ENCODE measurements at regions not wholly inside any gene's neighbourhood (a gene's known extent, or its start where the extent isn't known, plus 50 kb on each side); places are given as distances from the start of the nearest gene placed in this dataset.
"Not testable (repeated sequence)": the region's sequence is repeated elsewhere in the genome, so short reads cannot be mapped to it uniquely, and the experiment has no call there.

- no peak for DNase-seq
These were observed 827.5 kb downstream of the ADCYAP1 start for GRCh38 chr18:1732143-1732542.

- no peak for DNase-seq
These were observed 825.2 kb downstream of the METTL4 start for GRCh38 chr18:1746131-1746530.

DNA sequence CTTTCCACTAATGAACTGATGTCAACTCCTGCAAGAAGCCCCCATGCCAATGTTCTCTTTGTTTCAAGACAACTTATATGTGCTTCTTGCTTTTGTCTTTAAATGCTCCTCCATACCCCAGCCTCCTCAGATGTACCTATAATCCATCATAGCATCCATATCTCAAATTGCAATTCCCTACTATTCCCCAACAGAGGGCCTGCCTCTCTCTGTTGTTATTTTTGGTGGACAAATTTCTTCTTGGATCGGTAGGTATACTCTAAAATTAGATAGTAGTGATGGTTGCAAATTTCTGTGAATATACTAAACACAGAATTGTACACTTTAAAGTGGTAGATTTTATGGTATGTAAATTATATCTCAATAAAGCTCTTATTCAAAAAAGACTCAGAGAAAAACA is 820.1 kb downstream of the METTL4 start:
- DNase-seq: no peak

DNA sequence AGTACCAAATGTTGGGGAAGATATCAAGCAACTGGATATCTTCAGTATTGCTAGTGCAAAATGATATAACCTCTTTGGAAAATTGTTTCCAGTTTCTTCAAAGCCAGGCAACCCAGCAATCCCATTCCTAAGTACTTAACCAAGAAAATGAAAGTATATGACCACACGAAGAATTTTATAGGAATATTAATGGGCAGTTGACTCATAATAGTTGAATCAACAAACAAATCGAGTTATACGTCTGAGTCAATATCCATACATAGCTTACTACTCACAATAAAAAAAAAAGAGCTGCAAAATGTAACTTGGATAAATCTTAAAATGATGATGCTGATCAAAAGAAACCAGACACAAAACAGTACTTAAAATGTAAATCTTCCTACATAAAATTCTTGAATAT is 810.4 kb downstream of the METTL4 start:
- DNase-seq: no peak

- no peak for DNase-seq
These were observed 797.0 kb downstream of the METTL4 start for GRCh38 chr18:1774261-1774660.

DNA sequence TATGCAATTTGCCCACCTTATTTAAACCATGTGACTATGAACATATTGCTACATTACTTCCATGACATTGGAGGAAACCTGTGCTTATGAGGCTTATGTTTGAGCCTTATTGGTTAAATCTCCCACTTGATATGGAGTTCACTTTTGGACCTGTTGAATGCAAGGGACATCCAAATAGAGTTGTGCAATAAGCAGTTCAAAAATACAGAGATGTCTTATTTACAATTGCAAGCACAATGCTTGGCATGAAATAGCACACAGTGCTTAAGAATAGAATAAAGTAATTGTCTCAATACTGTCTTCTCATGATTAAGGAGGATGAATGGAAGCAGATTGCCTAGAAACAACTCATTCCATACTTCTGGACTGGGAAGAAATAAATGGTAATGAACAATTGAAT is 793.5 kb downstream of the METTL4 start:
- no peak for DNase-seq

GRCh38 chr18:1778496-1779178 is 792.7 kb downstream of the METTL4 start:
- DNase-seq: no peak

- no peak for DNase-seq
These were observed 791.7 kb downstream of the METTL4 start for GRCh38 chr18:1779587-1779986.

- DNase-seq: no peak
These were observed 787.2 kb downstream of the METTL4 start for GRCh38 chr18:1784113-1784512.

- DNase-seq: not testable (repeated sequence)
These were observed 785.3 kb downstream of the METTL4 start for GRCh38 chr18:1785980-1786379.

DNA sequence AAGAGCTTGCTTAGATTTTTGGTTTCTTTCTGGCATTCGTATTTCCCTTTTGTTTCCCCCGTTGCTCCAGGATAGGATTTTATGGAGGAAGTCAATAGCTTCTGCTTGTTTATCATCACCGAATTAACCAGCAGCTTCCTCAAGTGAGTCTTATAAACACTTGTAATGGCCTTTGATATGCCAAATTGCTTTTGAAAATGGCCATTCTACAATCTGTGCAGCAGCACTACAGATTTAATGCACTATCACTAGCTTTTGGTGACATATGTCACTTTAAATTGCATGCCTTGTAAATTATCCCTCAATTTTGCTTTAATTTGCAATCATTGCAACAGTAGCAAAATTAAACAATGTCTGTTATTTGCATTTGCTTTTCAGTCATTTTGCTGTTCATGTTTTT is 774.7 kb downstream of the METTL4 start:
- DNase-seq: no peak

DNA sequence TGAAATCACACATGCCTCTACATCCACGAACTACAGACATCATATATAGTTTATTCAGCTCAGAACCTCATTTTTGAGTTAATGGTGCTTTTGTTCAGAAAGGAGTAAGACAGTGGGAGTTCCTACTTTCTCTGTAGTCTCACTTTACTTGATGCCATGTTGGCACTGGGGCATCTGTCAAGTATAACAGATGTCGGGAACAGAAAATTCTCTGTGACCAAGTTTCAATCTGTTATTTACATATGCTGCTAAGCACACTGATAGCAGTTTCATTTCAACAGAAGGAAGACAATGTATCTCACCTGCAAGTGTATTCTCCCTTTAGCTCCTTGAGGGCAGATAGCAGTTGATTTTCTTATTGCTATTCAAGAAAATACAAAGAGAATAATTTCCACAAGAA is 774.1 kb downstream of the METTL4 start:
- DNase-seq: no peak

DNA sequence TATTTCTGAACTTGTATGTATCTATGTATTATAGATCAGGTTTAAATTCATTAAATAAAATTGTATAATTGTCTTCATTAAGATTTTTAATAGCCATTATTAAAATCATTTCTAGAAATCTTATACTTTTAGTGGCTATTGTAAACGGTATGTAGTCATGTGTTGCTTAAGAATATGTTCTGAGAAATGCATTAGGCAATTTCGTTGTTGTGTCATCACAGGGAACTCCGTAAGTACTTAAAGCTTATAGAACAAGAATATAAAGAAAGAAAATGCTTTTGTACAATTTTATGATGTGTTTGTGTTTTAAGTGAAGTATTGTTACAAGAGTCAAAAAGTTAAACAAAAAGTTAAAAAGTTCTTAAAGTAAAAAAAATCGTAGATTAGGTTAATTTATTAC is 765.8 kb downstream of the METTL4 start:
- no peak for DNase-seq

DNA sequence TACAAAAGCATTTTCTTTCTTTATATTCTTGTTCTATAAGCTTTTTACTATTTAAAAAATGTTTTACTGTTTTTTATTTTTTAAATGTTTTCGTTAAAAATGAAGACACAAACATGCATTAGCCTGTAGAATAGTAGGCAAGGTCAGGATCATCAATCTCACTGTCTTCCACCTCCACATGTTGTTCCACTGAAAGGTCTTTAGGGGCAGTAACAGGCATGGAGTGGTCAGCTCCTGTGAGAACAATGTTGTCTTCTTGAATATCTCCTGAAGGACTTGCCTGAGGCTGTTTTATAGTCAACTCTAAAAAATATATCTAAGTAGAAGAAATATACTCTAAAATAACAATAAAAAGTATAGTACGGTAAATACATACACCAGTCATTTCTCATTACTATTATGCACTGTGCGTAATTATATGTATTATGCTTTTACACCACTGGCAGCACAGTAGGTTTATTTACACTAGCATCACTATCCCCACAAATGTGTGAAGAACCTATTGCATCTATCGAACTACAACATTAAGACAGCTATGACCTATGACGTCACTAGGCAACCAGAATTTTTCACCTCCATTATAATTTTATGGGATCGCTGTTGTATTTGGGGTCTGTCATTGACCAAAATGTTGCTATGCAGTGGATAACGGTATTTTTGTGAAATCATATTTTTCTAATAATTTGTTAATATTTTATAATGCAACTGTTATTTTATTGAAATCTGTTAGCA is 764.3 kb downstream of the METTL4 start:
- no peak for DNase-seq

- DNase-seq: no peak
These were observed 760.0 kb downstream of the METTL4 start for GRCh38 chr18:1811282-1811681.

- no peak for DNase-seq
These were observed 746.0 kb downstream of the METTL4 start for GRCh38 chr18:1825296-1825695.

DNA sequence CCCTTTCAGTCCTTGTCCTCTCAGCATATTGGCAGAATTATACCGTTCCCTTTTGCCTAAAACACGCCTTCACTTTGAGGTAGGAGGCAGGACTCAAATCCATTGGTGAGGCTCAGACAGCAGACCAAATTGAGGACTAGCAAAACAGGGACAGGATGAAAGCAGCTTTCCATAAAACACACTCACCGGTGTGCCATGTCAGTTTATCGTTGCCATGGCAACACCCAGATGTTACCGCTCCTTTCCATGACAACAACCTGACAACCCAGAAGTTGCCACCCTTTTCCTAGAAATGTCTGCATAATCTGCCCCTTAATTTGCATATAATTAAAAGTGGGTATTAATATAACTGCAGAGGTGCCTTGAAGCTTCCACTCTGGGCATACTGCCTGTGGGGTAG is 730.4 kb downstream of the METTL4 start:
- DNase-seq: no peak

- DNase-seq: no peak
These were observed 724.7 kb downstream of the METTL4 start for GRCh38 chr18:1846640-1847039.

- no peak for DNase-seq
These were observed 722.6 kb downstream of the METTL4 start for GRCh38 chr18:1848716-1849115.

- no peak for DNase-seq
These were observed 721.9 kb downstream of the METTL4 start for GRCh38 chr18:1849386-1849785.

DNA sequence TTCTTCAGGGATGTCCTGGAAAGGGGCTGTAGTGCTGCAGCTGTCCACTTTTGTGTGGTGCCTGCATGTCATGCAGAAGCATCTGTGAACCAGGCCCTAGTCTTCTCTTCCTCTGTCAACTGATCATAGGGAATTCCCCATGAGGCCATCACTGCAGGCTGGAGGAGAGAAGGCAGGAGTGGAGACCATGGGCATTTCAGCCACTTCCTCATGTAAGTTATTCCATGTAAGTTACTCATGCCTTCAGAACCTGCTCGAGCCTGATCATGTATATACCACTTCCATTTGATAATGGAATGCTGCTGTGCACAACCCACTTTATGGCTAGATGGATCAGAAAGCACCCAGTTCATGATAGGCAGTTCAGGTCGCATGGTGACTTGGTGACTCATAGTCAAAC is 714.0 kb downstream of the METTL4 start:
- not testable (repeated sequence) for DNase-seq

- no peak for DNase-seq
These were observed 709.8 kb downstream of the METTL4 start for GRCh38 chr18:1861473-1861872.

- no peak for DNase-seq
These were observed 705.4 kb downstream of the METTL4 start for GRCh38 chr18:1865869-1866268.

- DNase-seq: no peak
These were observed 699.0 kb downstream of the METTL4 start for GRCh38 chr18:1872274-1872673.

DNA sequence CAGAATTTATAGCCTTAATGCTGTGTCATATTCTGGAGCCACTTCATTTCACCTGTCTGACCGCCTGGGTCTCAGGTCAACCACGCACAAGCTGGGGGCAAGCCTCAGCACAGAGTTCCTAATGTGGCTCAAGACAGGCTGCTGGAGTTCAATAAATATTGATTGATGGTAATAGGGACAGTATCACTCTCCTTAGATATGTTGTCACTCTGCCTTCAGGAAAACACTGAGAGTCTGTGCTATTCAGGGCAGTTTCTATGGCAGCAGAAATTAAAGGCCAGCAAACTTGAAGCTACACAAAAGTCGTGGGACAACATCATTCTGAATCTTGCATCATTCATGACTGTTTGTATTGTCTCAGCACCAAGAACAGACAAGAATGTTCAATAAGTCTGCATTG is 696.1 kb downstream of the METTL4 start:
- no peak for DNase-seq
